Neural cell (in vitro differentiated cells): ENCODE measurements at regions not wholly inside any gene's neighbourhood (a gene's known extent, or its start where the extent isn't known, plus 50 kb on each side); places are given as distances from the start of the nearest gene placed in this dataset.

Experiments
- CTCF ChIP-seq: fragments of 450-650 bp; IDR thresholded peaks from 2 replicates; pipeline ENCODE4 v1.5.1; 2014; ENCODE audit warnings: antibody characterized with exemption, mild to moderate bottlenecking, moderate library complexity; ENCODE audit not compliant: poor library complexity, severe bottlenecking
- EZH2 ChIP-seq: fragments of 200-600, 300-800 bp; shearing (Covaris generic), sonication (generic); IDR thresholded peaks from 2 replicates; pipeline ENCODE4 v1.6.1; 2014; ENCODE audit warnings: antibody characterized with exemption, low read length, borderline replicate concordance, mild to moderate bottlenecking; ENCODE audit not compliant: insufficient read depth, poor library complexity, severe bottlenecking

- TF ChIP-seq CTCF (no peak), EZH2 (no peak)
Measured at GRCh38 chr13:106310291-106310865, 225.1 kb downstream of the EFNB2 start.
